Fibroblast of pulmonary artery (primary cell): ENCODE measurements at regions not wholly inside any gene's neighbourhood (a gene's known extent, or its start where the extent isn't known, plus 50 kb on each side); places are given as distances from the start of the nearest gene placed in this dataset.
"Not testable (repeated sequence)": the region's sequence is repeated elsewhere in the genome, so short reads cannot be mapped to it uniquely, and the experiment has no call there.

Experiments used
- DNase-seq: peaks from one replicate; pipeline ENCODE4 v3.0.0-alpha.2; 2010; ENCODE audit warnings: low read depth
- H3K4me3 ChIP-seq: replicated peaks from 2 replicates; pipeline ENCODE4 v1.5.1; 2011; ENCODE audit warnings: low read depth, mild to moderate bottlenecking, control low read depth, low read length, moderate library complexity
- TF ChIP-seq, protein P1 (sequence below): IDR thresholded peaks from 2 replicates; pipeline ENCODE4 v1.5.1; 2011; ENCODE audit warnings: mild to moderate bottlenecking, control low read depth, low read length, inconsistent platforms; ENCODE audit errors: missing control alignments

DNA sequence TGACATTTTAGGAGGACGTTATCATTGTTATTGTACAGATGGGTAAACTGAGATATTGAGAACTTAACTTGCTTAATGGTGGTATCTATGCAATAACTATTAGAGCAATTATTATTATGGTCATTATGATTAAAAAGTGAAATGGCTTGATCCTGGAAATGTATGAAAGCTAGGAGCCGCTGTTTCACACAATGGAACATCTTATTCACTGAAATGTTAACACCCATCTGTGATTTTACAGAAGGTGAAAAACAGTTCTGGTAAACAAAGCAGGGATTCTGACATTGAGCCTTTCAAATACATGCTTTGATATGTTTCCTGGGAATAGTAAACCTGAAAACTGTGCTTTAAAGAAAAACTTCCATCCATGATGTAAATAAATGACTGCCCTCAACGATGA, 261.4 kb downstream of the BTG1 start:
- TF ChIP-seq, protein P1, sequence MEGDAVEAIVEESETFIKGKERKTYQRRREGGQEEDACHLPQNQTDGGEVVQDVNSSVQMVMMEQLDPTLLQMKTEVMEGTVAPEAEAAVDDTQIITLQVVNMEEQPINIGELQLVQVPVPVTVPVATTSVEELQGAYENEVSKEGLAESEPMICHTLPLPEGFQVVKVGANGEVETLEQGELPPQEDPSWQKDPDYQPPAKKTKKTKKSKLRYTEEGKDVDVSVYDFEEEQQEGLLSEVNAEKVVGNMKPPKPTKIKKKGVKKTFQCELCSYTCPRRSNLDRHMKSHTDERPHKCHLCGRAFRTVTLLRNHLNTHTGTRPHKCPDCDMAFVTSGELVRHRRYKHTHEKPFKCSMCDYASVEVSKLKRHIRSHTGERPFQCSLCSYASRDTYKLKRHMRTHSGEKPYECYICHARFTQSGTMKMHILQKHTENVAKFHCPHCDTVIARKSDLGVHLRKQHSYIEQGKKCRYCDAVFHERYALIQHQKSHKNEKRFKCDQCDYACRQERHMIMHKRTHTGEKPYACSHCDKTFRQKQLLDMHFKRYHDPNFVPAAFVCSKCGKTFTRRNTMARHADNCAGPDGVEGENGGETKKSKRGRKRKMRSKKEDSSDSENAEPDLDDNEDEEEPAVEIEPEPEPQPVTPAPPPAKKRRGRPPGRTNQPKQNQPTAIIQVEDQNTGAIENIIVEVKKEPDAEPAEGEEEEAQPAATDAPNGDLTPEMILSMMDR, result no peak
- no peak for DNase-seq
- no peak overlapping the region for H3K4me3 ChIP-seq

DNA sequence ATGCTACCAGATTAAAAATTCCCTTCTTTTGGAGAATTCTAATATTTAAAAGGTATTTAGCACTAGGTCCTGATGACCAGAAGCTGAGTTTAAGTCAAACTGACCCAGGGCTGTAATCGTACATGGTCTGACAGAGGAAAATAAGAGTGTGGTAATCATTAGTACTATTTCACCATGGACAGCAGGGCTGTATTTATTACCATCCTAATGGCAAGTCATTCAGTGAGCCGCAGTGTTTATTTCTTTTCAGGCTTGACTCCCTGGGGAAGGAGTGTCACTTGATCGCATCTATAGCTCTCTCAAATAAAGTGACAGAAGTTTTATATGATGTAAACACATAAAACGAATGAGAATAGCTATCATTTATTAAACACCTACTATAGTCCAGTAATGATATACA, 261.8 kb downstream of the BTG1 start:
- no peak overlapping the region for H3K4me3 ChIP-seq
- DNase-seq, result no peak
- TF ChIP-seq, protein P1, result no peak

DNA sequence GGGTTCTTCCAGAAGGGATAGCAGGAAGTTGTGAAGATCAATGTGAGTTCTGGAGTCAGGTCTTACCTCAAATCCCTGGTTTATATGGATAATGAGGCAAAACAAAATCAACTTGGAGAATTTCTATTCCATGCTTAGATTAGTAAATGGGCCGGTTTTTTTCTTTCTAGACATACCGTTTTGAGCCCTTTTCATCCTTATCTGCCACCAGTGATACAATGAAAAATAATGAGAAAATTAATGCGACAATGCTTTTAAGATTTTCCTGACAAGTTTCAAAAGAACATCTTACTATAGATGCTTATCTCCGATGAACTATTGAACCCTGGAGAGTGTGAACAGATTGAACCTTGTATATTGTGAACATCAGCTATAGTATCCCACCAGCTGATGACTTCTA, 262.7 kb downstream of the BTG1 start:
- TF ChIP-seq, protein P1, result no peak
- DNase-seq, result no peak
- H3K4me3 ChIP-seq, result no peak overlapping the region

DNA sequence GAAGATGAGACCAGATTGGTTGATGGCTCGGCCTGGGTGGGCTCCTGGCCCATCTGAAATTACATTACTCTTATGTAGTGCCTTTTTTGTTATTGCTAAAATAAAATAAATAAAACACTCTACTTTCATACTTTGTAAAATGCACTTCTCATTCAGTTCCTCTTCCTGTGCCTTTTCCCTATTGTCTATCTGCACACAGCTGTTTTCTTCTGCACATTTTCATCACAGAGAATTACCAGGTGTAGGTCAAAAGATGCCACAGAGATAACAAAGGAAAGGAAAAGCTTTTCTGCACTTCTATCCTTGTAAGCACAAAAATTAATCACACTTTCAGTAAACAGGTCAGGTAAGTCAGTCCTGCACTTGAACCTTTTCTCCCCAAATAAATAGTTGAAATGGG, 265.1 kb downstream of the BTG1 start:
- no peak for DNase-seq
- H3K4me3 ChIP-seq, result no peak overlapping the region
- TF ChIP-seq, protein P1, result no peak

DNA sequence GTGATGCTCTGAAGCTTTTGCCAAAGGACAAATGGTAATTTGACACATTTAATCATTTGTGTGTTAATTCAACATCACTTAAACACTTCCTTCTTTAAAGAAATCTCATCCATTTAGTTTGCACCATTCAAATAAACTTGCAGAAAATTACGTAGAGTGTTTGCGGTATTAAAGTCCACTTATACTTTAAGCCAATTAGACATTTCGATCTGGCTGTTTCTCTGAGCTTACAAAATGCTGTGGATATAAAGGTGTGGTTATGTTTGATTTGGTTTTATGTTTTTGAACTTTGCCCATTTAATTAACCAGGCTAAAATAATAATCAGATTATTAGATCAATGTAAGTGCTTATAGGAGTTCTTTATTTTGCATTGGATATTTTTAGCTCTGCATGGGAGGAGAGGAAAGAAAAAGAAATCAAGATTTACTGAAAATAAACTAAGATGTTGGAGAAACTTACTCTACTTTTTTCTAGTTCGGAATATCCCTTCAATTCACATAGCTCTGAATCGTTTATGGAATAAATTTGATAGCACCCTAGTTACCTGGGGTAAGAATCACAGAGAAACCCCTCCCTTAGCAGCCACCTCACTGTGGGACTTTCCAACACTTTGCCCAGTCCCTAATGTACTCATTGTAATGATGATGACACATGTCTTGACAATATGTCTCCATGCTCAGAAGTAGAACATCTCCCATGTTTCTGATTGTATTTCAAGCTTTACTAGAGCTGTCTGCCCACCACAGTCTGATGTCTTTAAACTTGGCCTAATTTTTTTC, 268.0 kb downstream of the BTG1 start:
- DNase-seq, result no peak
- H3K4me3 ChIP-seq, result no peak overlapping the region
- TF ChIP-seq, protein P1, result no peak

DNA sequence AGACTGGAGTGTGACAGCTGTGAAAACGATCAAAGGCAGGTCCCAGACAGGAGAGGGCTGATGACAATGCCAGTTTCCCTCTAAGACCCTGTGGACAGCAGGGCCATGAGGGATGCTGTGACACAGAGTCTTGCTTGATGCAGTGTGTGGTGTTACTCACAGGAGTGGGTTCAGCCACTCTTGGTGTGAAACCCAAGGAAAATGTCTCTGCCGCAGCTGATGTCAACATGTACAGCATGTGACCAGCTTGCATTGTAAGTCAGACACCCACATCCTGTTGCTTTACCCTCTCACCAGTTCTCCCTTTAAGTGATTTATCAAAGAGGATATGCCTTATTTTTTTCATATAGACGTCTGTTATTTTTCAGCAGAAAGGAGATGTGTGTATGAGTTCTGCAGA, 268.6 kb downstream of the BTG1 start:
- peak; percentile 67 for DNase-seq
- H3K4me3 ChIP-seq, result no peak overlapping the region
- TF ChIP-seq, protein P1, result no peak

DNA sequence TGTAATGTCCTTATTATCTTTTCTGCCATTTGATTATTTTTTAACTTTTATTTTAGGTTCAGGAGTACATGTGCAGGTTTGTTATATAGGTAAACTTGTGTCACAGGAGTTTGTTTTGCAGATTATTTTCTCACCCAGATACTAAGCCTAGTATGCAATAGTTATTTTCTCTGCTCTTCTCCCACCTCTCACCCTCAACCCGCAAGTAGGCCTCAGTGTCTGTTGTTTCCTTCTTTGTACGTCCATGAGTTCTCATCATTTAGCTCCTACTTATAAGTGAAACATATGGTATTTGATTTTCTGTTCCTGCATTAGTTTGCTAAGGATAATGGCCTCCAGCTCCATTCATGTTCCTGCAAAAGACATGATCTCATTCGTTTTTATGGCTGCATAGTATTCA, 270.0 kb downstream of the BTG1 start:
- not testable (repeated sequence) for H3K4me3 ChIP-seq, DNase-seq
